ENCODE measurements at regions not wholly inside any gene's neighbourhood (a gene's known extent, or its start where the extent isn't known, plus 50 kb on each side); places are given as distances from the start of the nearest gene placed in this dataset.

GRCh38 chr20:57094991-57095390, 171.4 kb downstream of the BMP7 start:
- no peak for TF ChIP-seq CTCF (IDR thresholded peaks at IDR 0.05; ENCODE audit: control insufficient read depth, insufficient read depth, low read depth, low read length, missing control alignments)
- no peak overlapping the region for H3K4me3 ChIP-seq (ENCODE audit: control insufficient read depth, low read depth, low read length)
- no peak for DNase-seq (ENCODE audit: low read depth)

GRCh38 chr20:57095426-57095825, 171.0 kb downstream of the BMP7 start:
- DNase-seq (ENCODE audit: low read depth) = no peak
- H3K4me3 ChIP-seq (ENCODE audit: control insufficient read depth, low read depth, low read length) = no peak overlapping the region
- no peak for TF ChIP-seq CTCF (IDR thresholded peaks at IDR 0.05; ENCODE audit: control insufficient read depth, insufficient read depth, low read depth, low read length, missing control alignments)

GRCh38 chr20:57097245-57097915, 169.1 kb downstream of the BMP7 start:
- no peak for DNase-seq (ENCODE audit: low read depth)
- H3K4me3 ChIP-seq (ENCODE audit: control insufficient read depth, low read depth, low read length) = no peak overlapping the region
- TF ChIP-seq CTCF (IDR thresholded peaks at IDR 0.05; ENCODE audit: control insufficient read depth, insufficient read depth, low read depth, low read length, missing control alignments) = no peak

DNA sequence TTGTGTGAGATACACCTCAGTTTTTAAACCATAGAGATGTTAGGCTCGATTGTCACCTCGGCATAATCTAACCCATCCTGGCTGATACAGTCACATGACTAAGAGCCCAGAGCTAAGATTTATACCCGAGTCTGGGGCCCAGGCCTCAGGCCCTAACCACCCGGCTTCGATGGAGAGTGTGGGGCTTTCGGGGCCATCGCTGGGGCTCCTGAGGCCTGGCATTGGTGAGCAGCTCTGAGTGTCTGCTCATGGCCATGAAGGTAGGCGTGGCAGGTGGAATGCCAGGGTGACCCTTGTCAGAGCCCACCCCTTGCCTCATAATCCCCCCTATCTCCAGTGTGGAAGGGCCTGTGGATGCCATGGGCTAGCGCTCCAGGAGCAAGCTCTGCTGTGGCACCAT, 164.3 kb downstream of the BMP7 start:
- DNase-seq (ENCODE audit: low read depth) = no peak
- no peak overlapping the region for H3K4me3 ChIP-seq (ENCODE audit: control insufficient read depth, low read depth, low read length)
- TF ChIP-seq CTCF (IDR thresholded peaks at IDR 0.05; ENCODE audit: control insufficient read depth, insufficient read depth, low read depth, low read length, missing control alignments) = no peak

- TF ChIP-seq CTCF (IDR thresholded peaks at IDR 0.05; ENCODE audit: control insufficient read depth, insufficient read depth, low read depth, low read length, missing control alignments) = no peak
- H3K4me3 ChIP-seq (ENCODE audit: control insufficient read depth, low read depth, low read length) = no peak overlapping the region
- DNase-seq (ENCODE audit: low read depth) = no peak
Observed at GRCh38 chr20:57102566-57102965, 163.9 kb downstream of the BMP7 start.

DNA sequence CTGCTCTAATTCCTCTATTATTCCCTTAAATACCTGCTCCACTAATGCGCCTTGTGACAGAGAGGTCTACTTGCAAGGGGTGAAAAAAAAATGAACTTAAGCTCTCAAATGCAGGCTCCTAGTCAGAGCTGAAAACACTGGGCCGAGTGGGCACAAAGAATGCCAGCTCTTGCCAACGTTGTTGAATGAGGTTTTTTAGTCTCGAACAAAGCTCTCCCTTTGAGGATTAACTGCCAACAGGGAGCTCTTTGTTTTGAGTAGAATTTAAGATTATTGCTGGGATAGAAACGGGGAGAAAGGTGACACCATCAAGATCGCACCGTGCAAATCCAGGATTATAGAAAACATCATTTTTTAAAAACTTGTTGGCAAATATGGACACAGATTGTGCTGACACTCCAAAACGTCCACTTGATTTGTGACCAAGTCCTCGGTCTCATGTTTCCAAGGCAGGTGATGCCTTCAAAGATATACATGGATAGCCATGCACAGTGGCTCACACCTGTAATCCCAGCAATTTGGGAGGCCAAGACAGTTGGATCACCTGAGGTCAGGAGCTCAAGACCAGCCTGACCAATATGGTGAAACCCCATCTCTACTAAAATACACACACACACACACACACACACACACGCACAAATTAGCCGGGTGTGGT, 163.2 kb downstream of the BMP7 start:
- TF ChIP-seq CTCF (IDR thresholded peaks at IDR 0.05; ENCODE audit: control insufficient read depth, insufficient read depth, low read depth, low read length, missing control alignments) = no peak

More for the DNA sequence above, 163.2 kb downstream of the BMP7 start:
- DNase-seq (ENCODE audit: low read depth) = no peak
- H3K4me3 ChIP-seq (ENCODE audit: control insufficient read depth, low read depth, low read length) = no peak overlapping the region

Measured in AG09309 (cell line).